Smooth muscle cell (in vitro differentiated cells): ENCODE measurements at regions not wholly inside any gene's neighbourhood (a gene's known extent, or its start where the extent isn't known, plus 50 kb on each side); places are given as distances from the start of the nearest gene placed in this dataset.

Experiments
- DNase-seq: peaks from one replicate; lab custom pipeline; 2025; ENCODE audit not compliant: unreplicated experiment; lab: John Stamatoyannopoulos, UW
- H2AFZ ChIP-seq: fragments of 200-600 bp; sonication (generic); 2 replicates; pipeline ENCODE4 v1.6.0; 2016; ENCODE audit warnings: antibody characterized with exemption, low read depth, mild to moderate bottlenecking
- H3F3A ChIP-seq: fragments of 200-600 bp; sonication (generic); 2 replicates; pipeline ENCODE4 v1.6.0; 2017; ENCODE audit warnings: antibody characterized with exemption, low read depth
- H3K27ac ChIP-seq: fragments of 200-600 bp; sonication (generic); 2 replicates; pipeline ENCODE4 v1.5.1; 2016; ENCODE audit warnings: low read depth, mild to moderate bottlenecking
- H3K27me3 ChIP-seq: fragments of 200-600 bp; sonication (generic); 2 replicates; pipeline ENCODE4 v1.6.1; 2016; ENCODE audit warnings: low read depth, mild to moderate bottlenecking
- H3K36me3 ChIP-seq: fragments of 200-600 bp; sonication (generic); 2 replicates; pipeline ENCODE4 v1.5.1; 2016; ENCODE audit warnings: low read depth
- H3K4me1 ChIP-seq: fragments of 200-600 bp; sonication (generic); 2 replicates; pipeline ENCODE4 v1.5.1; 2016; ENCODE audit warnings: low read depth
- H3K4me2 ChIP-seq: fragments of 200-600 bp; sonication (generic); 2 replicates; pipeline ENCODE4 v1.6.0; 2016; ENCODE audit warnings: mild to moderate bottlenecking
- H3K4me3 ChIP-seq: fragments of 200-600 bp; sonication (generic); 2 replicates; pipeline ENCODE4 v1.5.1; 2016; ENCODE audit warnings: mild to moderate bottlenecking
- H3K79me2 ChIP-seq: fragments of 200-600 bp; sonication (generic); 2 replicates; pipeline ENCODE4 v1.6.0; 2016; ENCODE audit warnings: low read depth, mild to moderate bottlenecking
- H3K9ac ChIP-seq: fragments of 200-600 bp; sonication (generic); 2 replicates; pipeline ENCODE4 v1.6.0; 2016; ENCODE audit warnings: low read depth
- H3K9me3 ChIP-seq: fragments of 200-600 bp; sonication (generic); replicated peaks from 2 replicates; pipeline ENCODE4 v1.5.1; 2016; ENCODE audit warnings: low read depth
- H4K20me1 ChIP-seq: fragments of 200-600 bp; sonication (generic); 2 replicates; pipeline ENCODE4 v1.6.0; 2016; ENCODE audit warnings: low read depth
- CTCF ChIP-seq: fragments of 200-600 bp; sonication (generic); IDR thresholded peaks from 2 replicates; pipeline ENCODE4 v1.5.1; 2017; ENCODE audit warnings: borderline replicate concordance, mild to moderate bottlenecking, antibody characterized with exemption; ENCODE audit not compliant: insufficient read depth, poor library complexity, severe bottlenecking
- WGBS: methylation state at CpG from one replicate; pipeline ENCODE4 v1.1.7; 2016; ENCODE audit warnings: low lambda C conversion rate; 5-methylcytosine and 5-hydroxymethylcytosine counted together

GRCh38 chr1:208837242-208837641 lies 593.1 kb upstream of the PLXNA2 start:
- no peak for DNase-seq
- H3K4me3 ChIP-seq = no peak overlapping the region
- no peak overlapping the region for H2AFZ ChIP-seq
- H3K27me3 ChIP-seq = no peaks in the 10 kb centered on the region
- H3F3A ChIP-seq = no peaks in the 10 kb centered on the region
- H3K4me1 ChIP-seq = peaks cover 19% of the 10 kb centered on the region
- H3K9ac ChIP-seq = no peak overlapping the region
- H3K27ac ChIP-seq = no peak overlapping the region
- no peaks in the 10 kb centered on the region for H4K20me1 ChIP-seq
- TF ChIP-seq CTCF = no peak
- H3K79me2 ChIP-seq = no peaks in the 10 kb centered on the region
- no peaks in the 10 kb centered on the region for H3K9me3 ChIP-seq
- H3K4me2 ChIP-seq = no peak overlapping the region
- no peaks in the 10 kb centered on the region for H3K36me3 ChIP-seq

GRCh38 chr1:208841436-208841835 lies 597.3 kb upstream of the PLXNA2 start:
- Histone ChIP-seq H2AFZ (no peak overlapping the region), H3K36me3 (no peaks in the 10 kb centered on the region)

GRCh38 chr1:208842451-208842850 lies 598.3 kb upstream of the PLXNA2 start:
- Histone ChIP-seq H3K36me3 (no peaks in the 10 kb centered on the region), H3K79me2 (no peaks in the 10 kb centered on the region), H4K20me1 (no peaks in the 10 kb centered on the region), H2AFZ (no peak overlapping the region), H3K4me1 (no peaks in the 10 kb centered on the region), H3K4me3 (no peak overlapping the region), H3K4me2 (no peak overlapping the region), H3F3A (no peaks in the 10 kb centered on the region), H3K9me3 (no peaks in the 10 kb centered on the region), H3K9ac (no peak overlapping the region), H3K27me3 (no peaks in the 10 kb centered on the region), H3K27ac (no peak overlapping the region)
- 96% methylated on average over 3 of the region's 3 CpGs for WGBS
- no peak for DNase-seq
- TF ChIP-seq CTCF = no peak

More at GRCh38 chr1:208841436-208841835, 597.3 kb upstream of the PLXNA2 start:
- H3K9me3 ChIP-seq = no peaks in the 10 kb centered on the region
- H3K4me3 ChIP-seq = no peak overlapping the region
- no peak overlapping the region for H3K9ac ChIP-seq
- no peak for TF ChIP-seq CTCF
- 94% methylated on average over 10 of the region's 10 CpGs for WGBS
- H3K4me1 ChIP-seq = no peaks in the 10 kb centered on the region
- no peak overlapping the region for H3K27ac ChIP-seq
- DNase-seq = no peak
- no peaks in the 10 kb centered on the region for H3K27me3 ChIP-seq
- H3F3A ChIP-seq = no peaks in the 10 kb centered on the region
- H3K79me2 ChIP-seq = no peaks in the 10 kb centered on the region
- H4K20me1 ChIP-seq = no peaks in the 10 kb centered on the region
- H3K4me2 ChIP-seq = no peak overlapping the region

GRCh38 chr1:208844158-208844557 lies 600.0 kb upstream of the PLXNA2 start:
- 92% methylated on average over 3 of the region's 3 CpGs for whole genome bisulfite sequencing
- no peak overlapping the region for H3K27ac ChIP-seq
- no peaks in the 10 kb centered on the region for H3K9me3 ChIP-seq
- no peaks in the 10 kb centered on the region for H3K27me3 ChIP-seq
- TF ChIP-seq CTCF = no peak
- H3K36me3 ChIP-seq = no peaks in the 10 kb centered on the region
- DNase-seq = no peak
- H3K9ac ChIP-seq = no peak overlapping the region
- H3F3A ChIP-seq = no peaks in the 10 kb centered on the region
- H3K79me2 ChIP-seq = no peaks in the 10 kb centered on the region
- H4K20me1 ChIP-seq = no peaks in the 10 kb centered on the region
- H2AFZ ChIP-seq = no peak overlapping the region
- H3K4me2 ChIP-seq = no peak overlapping the region
- no peaks in the 10 kb centered on the region for H3K4me1 ChIP-seq
- no peak overlapping the region for H3K4me3 ChIP-seq
